Urinary bladder (tissue), 3 donors: ENCODE measurements at regions not wholly inside any gene's neighbourhood (a gene's known extent, or its start where the extent isn't known, plus 50 kb on each side); places are given as distances from the start of the nearest gene placed in this dataset.

ENCODE experiments used
- DNase-seq: peaks from one replicate; pipeline ENCODE4 v3.0.0-alpha.2; 2015; ENCODE audit errors: extremely low spot score
- H3K27ac ChIP-seq: one replicate; pipeline ENCODE4 v1.5.1; 2013; ENCODE audit warnings: low read depth, mild to moderate bottlenecking, moderate library complexity
- H3K36me3 ChIP-seq: one replicate; pipeline ENCODE4 v1.6.1; 2013; ENCODE audit warnings: mild to moderate bottlenecking, moderate library complexity; ENCODE audit not compliant: insufficient read depth
- H3K4me1 ChIP-seq: one replicate; pipeline ENCODE4 v1.6.1; 2013; ENCODE audit warnings: mild to moderate bottlenecking, moderate library complexity; ENCODE audit not compliant: insufficient read depth
- H3K4me3 ChIP-seq: one replicate; pipeline ENCODE4 v1.5.1; 2013; ENCODE audit warnings: low read depth, low read length
- WGBS: extraction: QIAGEN DNeasy Blood & Tissue Kit; methylation state at CpG from one replicate; pipeline ENCODE4 v1.1.7; 2013; 5-methylcytosine and 5-hydroxymethylcytosine counted together
- donor health status: healthy with polysubstance abuse.
- donor health status: healthy.

GRCh38 chr2:223418604-223419199 is 183.5 kb downstream of the SCG2 start:
- DNase-seq = no peak
- Histone ChIP-seq H3K36me3 (no peaks in the 10 kb centered on the region), H3K27ac (no peak overlapping the region), H3K4me1 (no peaks in the 10 kb centered on the region), H3K4me3 (no peak overlapping the region)
- 58% methylated on average over 1 of the region's 1 CpG for WGBS

- no peak for DNase-seq
- no peaks in the 10 kb centered on the region for H3K36me3 ChIP-seq
- WGBS = 89% methylated on average over 1 of the region's 1 CpG
- H3K27ac ChIP-seq = no peak overlapping the region
- no peaks in the 10 kb centered on the region for H3K4me1 ChIP-seq
- no peak overlapping the region for H3K4me3 ChIP-seq
Observed at GRCh38 chr2:223420048-223420447, 182.1 kb downstream of the SCG2 start.

GRCh38 chr2:223431479-223431878 is 170.7 kb downstream of the SCG2 start:
- Histone ChIP-seq H3K4me3 (no peak overlapping the region), H3K36me3 (no peaks in the 10 kb centered on the region), H3K27ac (no peak overlapping the region), H3K4me1 (no peaks in the 10 kb centered on the region)
- 61% methylated on average over 1 of the region's 1 CpG for WGBS
- DNase-seq = no peak

- H3K4me3 ChIP-seq = no peak overlapping the region
- DNase-seq = no peak
- WGBS = 74% methylated on average over 5 of the region's 5 CpGs
- no peaks in the 10 kb centered on the region for H3K36me3 ChIP-seq
- H3K27ac ChIP-seq = no peak overlapping the region
- H3K4me1 ChIP-seq = no peaks in the 10 kb centered on the region
Observed at GRCh38 chr2:223433461-223433860, 168.7 kb downstream of the SCG2 start.

GRCh38 chr2:223437788-223438187 is 164.4 kb downstream of the SCG2 start:
- no peak for DNase-seq
- WGBS = 85% methylated on average over 4 of the region's 4 CpGs
- Histone ChIP-seq H3K27ac (no peak overlapping the region), H3K4me1 (no peaks in the 10 kb centered on the region), H3K36me3 (no peaks in the 10 kb centered on the region), H3K4me3 (no peak overlapping the region)

GRCh38 chr2:223439184-223439583 is 163.0 kb downstream of the SCG2 start:
- Histone ChIP-seq H3K36me3 (no peaks in the 10 kb centered on the region), H3K27ac (no peak overlapping the region), H3K4me1 (no peaks in the 10 kb centered on the region), H3K4me3 (no peak overlapping the region)
- WGBS = 77% methylated on average over 1 of the region's 1 CpG
- no peak for DNase-seq

GRCh38 chr2:223439786-223440185 is 162.4 kb downstream of the SCG2 start:
- H3K36me3 ChIP-seq = no peaks in the 10 kb centered on the region
- no peak overlapping the region for H3K4me3 ChIP-seq
- DNase-seq = no peak
- no peaks in the 10 kb centered on the region for H3K4me1 ChIP-seq
- WGBS = 0% methylated on average over 1 of the region's 1 CpG
- no peak overlapping the region for H3K27ac ChIP-seq

GRCh38 chr2:223442847-223443246 is 159.3 kb downstream of the SCG2 start:
- DNase-seq = peak; percentile 6
- H3K27ac ChIP-seq = no peak overlapping the region
- WGBS = 41% methylated on average over 2 of the region's 2 CpGs
- no peaks in the 10 kb centered on the region for H3K4me1 ChIP-seq
- no peaks in the 10 kb centered on the region for H3K36me3 ChIP-seq
- no peak overlapping the region for H3K4me3 ChIP-seq

- Histone ChIP-seq H3K27ac (no peak overlapping the region), H3K4me3 (no peak overlapping the region), H3K36me3 (no peaks in the 10 kb centered on the region), H3K4me1 (no peaks in the 10 kb centered on the region)
- no peak for DNase-seq
- WGBS = 83% methylated on average over 3 of the region's 3 CpGs
Observed at GRCh38 chr2:223450246-223450645, 151.9 kb downstream of the SCG2 start.

- Histone ChIP-seq H3K4me3 (no peak overlapping the region), H3K27ac (no peak overlapping the region), H3K36me3 (no peaks in the 10 kb centered on the region), H3K4me1 (no peaks in the 10 kb centered on the region)
- DNase-seq = no peak
- WGBS = 72% methylated on average over 2 of the region's 2 CpGs
Observed at GRCh38 chr2:223457301-223457700, 144.9 kb downstream of the SCG2 start.

- no peak overlapping the region for H3K27ac ChIP-seq
- no peaks in the 10 kb centered on the region for H3K4me1 ChIP-seq
- WGBS = 56% methylated on average over 4 of the region's 4 CpGs
- no peak for DNase-seq
- H3K36me3 ChIP-seq = no peaks in the 10 kb centered on the region
- no peak overlapping the region for H3K4me3 ChIP-seq
Observed at GRCh38 chr2:223459328-223459939, 142.7 kb downstream of the SCG2 start.

- 90% methylated on average over 1 of the region's 1 CpG for WGBS
- H3K4me3 ChIP-seq = no peak overlapping the region
- DNase-seq = no peak
- no peaks in the 10 kb centered on the region for H3K36me3 ChIP-seq
- H3K27ac ChIP-seq = no peak overlapping the region
- no peaks in the 10 kb centered on the region for H3K4me1 ChIP-seq
Observed at GRCh38 chr2:223460209-223460608, 142.0 kb downstream of the SCG2 start.

GRCh38 chr2:223460774-223461211 is 141.4 kb downstream of the SCG2 start:
- H3K4me1 ChIP-seq = no peaks in the 10 kb centered on the region
- no peak overlapping the region for H3K27ac ChIP-seq
- H3K4me3 ChIP-seq = no peak overlapping the region
- DNase-seq = no peak
- H3K36me3 ChIP-seq = no peaks in the 10 kb centered on the region

GRCh38 chr2:223464071-223464470 is 138.1 kb downstream of the SCG2 start:
- DNase-seq = no peak
- Histone ChIP-seq H3K27ac (no peak overlapping the region), H3K36me3 (no peaks in the 10 kb centered on the region), H3K4me1 (no peaks in the 10 kb centered on the region), H3K4me3 (no peak overlapping the region)
- WGBS = 91% methylated on average over 2 of the region's 2 CpGs

GRCh38 chr2:223465793-223466192 is 136.4 kb downstream of the SCG2 start:
- H3K4me3 ChIP-seq = no peak overlapping the region
- no peaks in the 10 kb centered on the region for H3K36me3 ChIP-seq
- 63% methylated on average over 2 of the region's 2 CpGs for WGBS
- no peak overlapping the region for H3K27ac ChIP-seq
- no peak for DNase-seq
- no peaks in the 10 kb centered on the region for H3K4me1 ChIP-seq
